ENCODE measurements at regions not wholly inside any gene's neighbourhood (a gene's known extent, or its start where the extent isn't known, plus 50 kb on each side); places are given as distances from the start of the nearest gene placed in this dataset.

DNA sequence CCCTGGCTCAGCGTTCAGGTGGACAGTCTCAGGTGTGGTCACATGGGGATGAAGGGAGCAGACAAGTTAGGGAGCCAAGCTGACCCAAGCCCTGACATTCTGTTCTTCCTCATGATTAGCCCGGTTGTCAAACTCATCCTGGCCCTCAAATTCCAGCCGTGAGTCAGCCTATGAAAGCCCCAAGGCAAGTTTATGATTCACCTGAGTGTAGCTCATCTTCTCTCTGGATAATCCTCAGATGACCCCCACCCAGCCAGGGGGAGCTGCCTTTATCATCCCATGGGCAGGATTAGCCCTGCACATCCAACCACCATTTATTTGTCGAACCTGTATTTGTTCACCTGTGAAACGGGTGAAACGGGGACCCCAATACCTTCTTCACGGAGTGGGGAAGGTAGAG, 161.9 kb downstream of the DHX35 start:
- in situ Hi-C loops (cut with HindIII; ENCODE audit: low sequenced_read_pairs), result no loop called here
- TF ChIP-seq, protein P1, sequence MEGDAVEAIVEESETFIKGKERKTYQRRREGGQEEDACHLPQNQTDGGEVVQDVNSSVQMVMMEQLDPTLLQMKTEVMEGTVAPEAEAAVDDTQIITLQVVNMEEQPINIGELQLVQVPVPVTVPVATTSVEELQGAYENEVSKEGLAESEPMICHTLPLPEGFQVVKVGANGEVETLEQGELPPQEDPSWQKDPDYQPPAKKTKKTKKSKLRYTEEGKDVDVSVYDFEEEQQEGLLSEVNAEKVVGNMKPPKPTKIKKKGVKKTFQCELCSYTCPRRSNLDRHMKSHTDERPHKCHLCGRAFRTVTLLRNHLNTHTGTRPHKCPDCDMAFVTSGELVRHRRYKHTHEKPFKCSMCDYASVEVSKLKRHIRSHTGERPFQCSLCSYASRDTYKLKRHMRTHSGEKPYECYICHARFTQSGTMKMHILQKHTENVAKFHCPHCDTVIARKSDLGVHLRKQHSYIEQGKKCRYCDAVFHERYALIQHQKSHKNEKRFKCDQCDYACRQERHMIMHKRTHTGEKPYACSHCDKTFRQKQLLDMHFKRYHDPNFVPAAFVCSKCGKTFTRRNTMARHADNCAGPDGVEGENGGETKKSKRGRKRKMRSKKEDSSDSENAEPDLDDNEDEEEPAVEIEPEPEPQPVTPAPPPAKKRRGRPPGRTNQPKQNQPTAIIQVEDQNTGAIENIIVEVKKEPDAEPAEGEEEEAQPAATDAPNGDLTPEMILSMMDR (IDR thresholded peaks at IDR 0.05; ENCODE audit: low read depth, low read length, missing control alignments), result no peak
- DNase-seq (ENCODE audit: low read depth), result no peak
- H3K4me3 ChIP-seq (ENCODE audit: low read depth, low read length), result no peak overlapping the region

GRCh38 chr20:39123185-39123557, 161.0 kb downstream of the DHX35 start:
- in situ Hi-C loops (cut with HindIII; ENCODE audit: low sequenced_read_pairs), result no loop called here
- H3K4me3 ChIP-seq (ENCODE audit: low read depth, low read length), result no peak overlapping the region
- DNase-seq (ENCODE audit: low read depth), result no peak
- TF ChIP-seq, protein P1 (IDR thresholded peaks at IDR 0.05; ENCODE audit: low read depth, low read length, missing control alignments), result no peak

DNA sequence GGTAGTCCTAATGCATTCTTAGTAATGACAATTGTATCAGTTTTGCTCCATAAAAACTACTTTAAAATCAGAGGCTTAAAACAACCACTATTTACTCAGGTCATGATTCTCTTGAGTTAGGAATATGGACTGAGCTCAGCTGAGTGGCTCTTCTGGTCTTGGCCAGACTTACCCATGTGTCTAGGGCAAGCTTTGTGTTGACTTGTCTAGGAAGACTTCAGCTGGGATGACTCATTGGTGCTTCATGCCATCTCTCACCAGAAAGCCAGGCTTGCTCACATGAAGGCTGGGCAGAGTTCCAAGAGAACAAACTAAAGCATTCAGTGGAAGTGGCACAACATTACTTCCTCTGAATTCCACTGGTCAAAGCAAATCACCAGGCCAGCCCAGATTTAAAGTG, 155.3 kb downstream of the DHX35 start:
- in situ Hi-C loops (cut with HindIII; ENCODE audit: low sequenced_read_pairs), result loop anchor here (5.0 kb wide), 1 partner anchor 1830 kb away; no protein-coding TSS in a partner anchor
- TF ChIP-seq, protein P1 (IDR thresholded peaks at IDR 0.05; ENCODE audit: low read depth, low read length, missing control alignments), result no peak
- no peak overlapping the region for H3K4me3 ChIP-seq (ENCODE audit: low read depth, low read length)
- no peak for DNase-seq (ENCODE audit: low read depth)

GRCh38 chr20:39116020-39116419, 153.9 kb downstream of the DHX35 start:
- no peak overlapping the region for H3K4me3 ChIP-seq (ENCODE audit: low read depth, low read length)
- DNase-seq (ENCODE audit: low read depth), result no peak
- TF ChIP-seq, protein P1 (IDR thresholded peaks at IDR 0.05; ENCODE audit: low read depth, low read length, missing control alignments), result no peak
- in situ Hi-C loops (cut with HindIII; ENCODE audit: low sequenced_read_pairs), result loop anchor here (5.0 kb wide), 1 partner anchor 1831 kb away; no protein-coding TSS in a partner anchor

- peak; percentile 12 for DNase-seq (ENCODE audit: low read depth)
- H3K4me3 ChIP-seq (ENCODE audit: low read depth, low read length), result no peak overlapping the region
- TF ChIP-seq, protein P1 (IDR thresholded peaks at IDR 0.05; ENCODE audit: low read depth, low read length, missing control alignments), result peak; percentile 68
- in situ Hi-C loops (cut with HindIII; ENCODE audit: low sequenced_read_pairs), result no loop called here
Measured at GRCh38 chr20:39112178-39112743, 150.1 kb downstream of the DHX35 start.

GRCh38 chr20:39111359-39112177, 149.4 kb downstream of the DHX35 start:
- no peak for DNase-seq (ENCODE audit: low read depth)
- no peak overlapping the region for H3K4me3 ChIP-seq (ENCODE audit: low read depth, low read length)
- in situ Hi-C loops (cut with HindIII; ENCODE audit: low sequenced_read_pairs), result no loop called here
- TF ChIP-seq, protein P1 (IDR thresholded peaks at IDR 0.05; ENCODE audit: low read depth, low read length, missing control alignments), result no peak
